Muscle of back (tissue), 3 donors: ENCODE measurements at regions not wholly inside any gene's neighbourhood (a gene's known extent, or its start where the extent isn't known, plus 50 kb on each side); places are given as distances from the start of the nearest gene placed in this dataset.

Experiments used
- DNase-seq, 3 donors: peaks; one replicate each; pipeline versions ENCODE4 v3.0.0 to v3.0.0-alpha.2; 2013

DNA sequence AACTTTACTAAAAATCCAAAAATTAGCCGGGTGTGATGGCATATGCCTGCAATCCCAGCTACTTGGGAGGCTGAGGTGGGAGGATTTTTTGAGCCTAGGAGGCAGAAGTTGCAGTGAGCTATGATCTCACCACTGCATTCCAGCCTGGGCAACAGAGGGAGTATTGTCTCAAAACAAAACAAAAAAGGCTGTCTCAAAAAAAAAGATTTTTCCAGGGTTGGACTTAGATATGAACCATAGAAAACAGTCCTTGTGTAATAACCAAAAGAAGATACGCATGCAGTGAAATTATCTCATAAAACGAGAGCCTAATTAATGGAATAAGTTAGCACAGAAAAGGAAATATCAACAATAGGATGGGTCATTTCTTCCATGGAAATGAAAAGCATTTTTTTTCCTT lies 320.4 kb upstream of the RASGRP1 start:
- peak in 1 of 3 donors; percentile 33 for DNase-seq

DNA sequence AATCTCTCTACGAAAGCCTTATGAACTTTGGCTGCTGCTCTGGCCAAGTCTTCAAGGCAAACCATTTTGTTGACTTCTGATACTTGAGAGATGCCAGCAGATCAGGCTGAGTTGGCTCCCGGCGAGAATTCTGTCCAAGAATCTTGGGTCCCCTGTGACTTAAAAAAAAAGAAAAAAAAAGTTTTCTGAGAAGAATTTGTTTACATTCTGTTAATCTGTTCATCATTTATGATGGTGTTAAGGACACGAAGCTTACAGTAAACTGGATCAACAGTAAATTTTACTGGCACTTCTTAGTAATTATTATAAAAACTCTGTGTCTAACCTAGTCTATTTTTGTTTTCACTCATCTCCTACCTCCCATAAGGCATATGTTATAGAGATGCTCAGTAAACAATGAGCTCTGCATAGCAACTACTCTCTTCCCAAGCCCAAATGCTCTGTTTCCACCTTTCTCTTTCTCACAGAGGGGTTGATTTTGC lies 320.9 kb upstream of the RASGRP1 start:
- DNase-seq = peak in 2 of 3 donors; percentile 23 to 69

DNA sequence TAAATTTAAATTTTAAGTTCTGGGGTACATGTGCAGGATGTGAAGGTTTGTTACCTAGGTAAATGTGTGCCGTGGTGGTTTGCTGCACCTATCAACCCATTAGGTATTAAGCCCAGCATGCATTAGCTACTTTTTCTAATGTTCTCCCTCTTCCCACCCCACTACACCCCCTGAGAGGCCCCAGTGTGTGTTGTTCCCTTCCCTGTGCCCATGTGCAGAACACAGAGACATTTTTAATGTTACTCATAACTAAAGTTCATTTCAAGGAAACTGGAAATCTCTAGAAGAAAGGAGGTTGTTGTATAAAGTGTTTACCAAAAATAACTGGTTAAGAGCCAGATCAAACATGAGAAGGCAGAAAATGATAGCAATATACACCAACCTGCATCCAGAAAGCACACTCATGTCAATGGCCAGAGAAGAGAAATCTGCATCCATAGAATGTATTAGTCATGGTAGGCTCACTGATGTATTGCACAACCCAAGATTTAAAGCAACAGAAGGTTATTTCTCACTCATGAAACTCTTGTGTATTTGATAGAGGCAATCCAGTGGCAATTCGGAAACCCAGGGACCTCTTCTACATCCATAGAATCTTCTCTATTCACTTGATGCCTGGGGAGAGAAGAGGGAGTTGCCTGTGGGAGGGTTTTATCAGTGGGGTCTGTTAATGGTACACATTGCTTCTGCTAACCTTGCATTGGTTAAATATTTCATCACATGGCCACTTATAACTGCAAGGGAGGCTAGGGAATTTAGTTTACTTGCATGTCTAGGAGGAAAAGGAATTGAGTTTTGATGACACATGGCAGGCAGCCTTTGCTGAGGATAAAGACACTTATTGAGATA lies 321.9 kb upstream of the RASGRP1 start:
- DNase-seq = peak in 1 of 3 donors; percentile 79

- peak in 1 of 3 donors; percentile 55 for DNase-seq
Observed at GRCh38 chr15:38888701-38889221, 324.1 kb upstream of the RASGRP1 start.

DNA sequence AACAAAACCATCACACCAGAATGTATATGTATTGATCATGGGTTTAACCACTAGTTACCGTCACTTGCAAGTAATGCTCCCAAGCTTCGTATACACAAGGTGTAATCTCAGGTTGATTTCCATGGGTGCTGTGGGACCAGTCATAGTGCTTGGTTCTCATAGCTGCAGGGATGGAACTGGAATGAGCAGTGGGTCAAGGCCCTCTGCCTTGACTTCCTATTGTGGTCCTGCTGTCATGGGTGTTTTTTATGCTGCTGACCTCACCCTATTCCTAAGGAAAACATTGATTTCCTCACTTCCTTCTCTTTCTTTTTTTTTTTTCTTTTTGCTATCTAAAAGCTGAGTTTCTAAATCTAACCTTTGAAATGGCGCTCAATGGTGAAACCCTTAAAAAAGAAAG lies 325.6 kb upstream of the RASGRP1 start:
- DNase-seq = no peak

- DNase-seq = no peak
Observed at GRCh38 chr15:38893925-38894242, 329.3 kb upstream of the RASGRP1 start.

- peak; percentile 27 to 93 (median 52) for DNase-seq
Observed at GRCh38 chr15:38894243-38894948, 329.8 kb upstream of the RASGRP1 start.

- DNase-seq = peak in 1 of 3 donors; percentile 90
Observed at GRCh38 chr15:38895326-38896255, 331.0 kb upstream of the RASGRP1 start.

- no peak for DNase-seq
Observed at GRCh38 chr15:38896647-38897046, 332.0 kb upstream of the RASGRP1 start.

GRCh38 chr15:38897551-38897950 lies 332.9 kb upstream of the RASGRP1 start:
- DNase-seq = no peak

GRCh38 chr15:38898236-38898635 lies 333.6 kb upstream of the RASGRP1 start:
- no peak for DNase-seq

DNA sequence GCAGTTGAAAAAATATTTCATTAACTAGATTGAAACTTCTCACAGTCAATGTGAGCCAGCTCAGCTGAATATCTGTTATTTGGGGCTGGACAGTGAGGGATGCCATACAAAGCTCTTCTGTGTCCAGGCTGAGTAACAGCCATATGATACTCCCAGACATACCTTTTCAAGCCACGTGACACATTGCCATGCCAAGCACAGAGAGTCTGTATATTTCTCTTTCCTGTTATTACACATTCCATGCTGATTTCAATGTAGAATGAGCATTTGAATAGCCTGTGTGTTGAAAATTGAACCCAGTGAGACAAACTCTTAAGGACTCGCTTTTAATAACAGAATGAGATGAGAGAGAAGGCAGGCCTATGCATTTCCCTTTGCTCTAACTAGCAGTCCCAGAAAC lies 334.7 kb upstream of the RASGRP1 start:
- no peak for DNase-seq

- no peak for DNase-seq
Observed at GRCh38 chr15:38904298-38904697, 339.7 kb upstream of the RASGRP1 start.

DNA sequence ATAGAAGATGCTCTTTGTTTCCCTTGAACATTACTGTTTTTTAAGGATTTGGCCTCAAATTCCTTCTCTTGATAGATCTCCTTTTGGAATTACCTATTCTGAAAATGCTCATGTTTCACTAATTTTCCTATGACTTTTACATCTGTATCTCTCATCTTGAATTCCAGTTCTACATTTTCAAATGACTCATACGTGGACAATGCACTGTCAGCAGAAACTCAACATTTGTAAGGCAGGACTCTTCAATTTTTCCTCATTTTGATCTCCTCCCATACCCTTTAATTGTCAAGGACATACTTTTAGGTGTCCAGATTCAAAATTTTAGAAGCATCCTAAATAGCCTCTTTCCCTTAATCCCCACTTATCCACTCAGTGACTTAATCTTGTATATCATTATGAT lies 341.0 kb upstream of the RASGRP1 start:
- DNase-seq = no peak

DNA sequence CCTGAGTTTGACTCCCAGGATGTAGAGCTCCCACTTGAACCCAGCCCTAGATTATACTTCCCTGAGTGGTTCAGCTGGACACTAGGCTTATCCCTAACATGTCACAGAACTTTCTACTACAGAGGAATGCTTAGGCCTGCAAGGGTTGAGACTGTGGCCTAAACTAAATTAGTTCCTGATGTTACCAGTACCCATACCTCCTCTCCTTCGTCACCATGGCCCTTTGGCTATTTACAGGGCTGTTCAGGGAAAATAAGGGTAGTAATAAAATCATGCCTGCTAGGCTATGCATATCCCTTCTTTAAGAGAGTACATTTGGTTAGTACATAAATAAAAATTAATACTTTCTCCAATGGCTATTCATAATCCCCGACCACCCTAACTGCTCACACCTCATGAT lies 356.4 kb upstream of the RASGRP1 start:
- no peak for DNase-seq

GRCh38 chr15:38921471-38921870 lies 356.9 kb upstream of the RASGRP1 start:
- no peak for DNase-seq

DNA sequence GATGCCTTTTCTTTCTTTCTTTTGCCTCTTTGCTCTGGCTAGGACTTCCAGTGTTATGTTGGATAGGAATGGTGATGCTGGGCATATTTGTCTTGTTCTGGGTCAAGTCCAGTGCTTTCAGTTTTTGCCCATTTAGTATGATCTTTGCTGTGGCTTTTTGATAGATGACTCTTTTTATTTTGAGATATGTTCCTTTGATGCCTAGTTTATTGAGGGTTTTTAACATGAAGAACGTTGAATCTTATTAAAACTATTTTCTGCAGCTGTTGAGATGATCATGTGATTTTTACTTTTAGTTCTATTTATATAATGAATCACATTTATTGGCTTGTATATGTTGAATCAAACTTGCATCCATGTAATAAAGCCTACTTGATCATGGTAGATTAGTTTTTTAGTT lies 363.8 kb upstream of the RASGRP1 start:
- no peak for DNase-seq

GRCh38 chr15:38930851-38931572 lies 366.4 kb upstream of the RASGRP1 start:
- DNase-seq = peak in 1 of 3 donors; percentile 11

DNA sequence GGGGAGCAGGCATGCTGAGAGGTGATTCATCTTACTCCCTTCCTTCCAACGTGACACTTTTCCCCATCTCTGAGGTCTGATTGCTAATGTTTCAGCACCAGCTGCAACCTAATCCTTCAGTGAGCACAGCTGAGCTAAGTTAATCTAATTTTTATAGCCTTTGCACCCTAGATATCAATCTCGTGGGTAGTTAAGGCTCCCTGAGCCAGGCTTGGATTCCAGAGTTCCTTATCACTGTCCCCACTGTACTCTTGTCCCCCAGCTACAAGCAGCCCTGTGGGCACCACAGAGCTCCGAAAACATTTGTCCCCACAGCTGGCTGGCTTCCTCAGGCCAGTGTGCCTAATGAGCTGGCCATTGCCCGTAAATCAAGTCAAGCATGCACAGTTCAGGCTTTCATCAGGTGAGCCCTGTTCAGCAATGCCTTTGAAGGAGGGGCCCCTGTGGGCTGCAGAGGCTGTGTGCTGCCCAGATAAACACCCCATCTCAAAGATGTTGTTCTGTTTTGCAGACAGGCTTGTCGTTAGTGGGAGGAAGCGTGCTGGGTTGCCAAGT lies 376.9 kb upstream of the RASGRP1 start:
- peak in 1 of 3 donors; percentile 18 for DNase-seq

DNA sequence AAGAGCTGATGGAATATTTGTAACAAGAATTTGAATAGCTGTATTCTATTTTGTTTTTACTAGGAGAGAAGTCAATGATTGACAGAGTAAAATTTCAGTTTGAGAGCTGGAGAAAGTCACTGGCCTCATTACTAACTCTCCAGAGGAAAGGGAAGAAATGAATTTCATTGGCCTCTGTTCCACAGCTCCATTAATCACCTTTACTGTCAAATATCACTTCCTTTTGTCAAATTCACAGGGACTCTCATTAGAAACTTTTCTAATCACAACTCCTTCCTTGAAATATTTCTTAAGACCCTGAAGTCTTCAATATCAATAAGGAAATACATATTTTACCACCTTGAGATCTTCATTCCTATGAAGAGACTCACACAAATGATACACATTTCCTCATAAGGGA lies 379.9 kb upstream of the RASGRP1 start:
- no peak for DNase-seq
